ENCODE measurements at regions not wholly inside any gene's neighbourhood (a gene's known extent, or its start where the extent isn't known, plus 50 kb on each side); places are given as distances from the start of the nearest gene placed in this dataset.

DNA sequence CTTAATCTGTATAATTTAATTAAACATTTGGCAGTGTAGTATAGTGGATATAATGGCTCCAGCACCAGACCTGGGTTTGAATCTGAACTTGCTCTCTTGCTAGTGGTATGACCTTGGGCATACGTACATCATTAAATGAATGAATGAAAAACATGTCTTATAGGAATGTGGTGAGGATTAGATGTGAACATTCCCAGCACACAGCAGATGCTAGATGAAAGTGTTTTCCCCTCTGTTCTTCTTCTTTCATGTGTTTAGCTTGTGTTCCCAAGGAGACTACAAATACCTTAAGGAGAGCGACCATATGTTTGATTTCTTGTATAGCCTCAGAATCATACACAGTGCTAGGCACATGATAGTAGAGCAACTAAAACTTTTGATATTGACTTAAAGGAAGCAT is 56.5 kb downstream of the CT47B1 start:
- H3K4me3 ChIP-seq (ENCODE audit: low read depth, low read length, poor library complexity, severe bottlenecking), result no peak overlapping the region
- no peaks in the 10 kb centered on the region for H3K36me3 ChIP-seq (ENCODE audit: insufficient read depth, low read length)
- TF ChIP-seq, protein P1, sequence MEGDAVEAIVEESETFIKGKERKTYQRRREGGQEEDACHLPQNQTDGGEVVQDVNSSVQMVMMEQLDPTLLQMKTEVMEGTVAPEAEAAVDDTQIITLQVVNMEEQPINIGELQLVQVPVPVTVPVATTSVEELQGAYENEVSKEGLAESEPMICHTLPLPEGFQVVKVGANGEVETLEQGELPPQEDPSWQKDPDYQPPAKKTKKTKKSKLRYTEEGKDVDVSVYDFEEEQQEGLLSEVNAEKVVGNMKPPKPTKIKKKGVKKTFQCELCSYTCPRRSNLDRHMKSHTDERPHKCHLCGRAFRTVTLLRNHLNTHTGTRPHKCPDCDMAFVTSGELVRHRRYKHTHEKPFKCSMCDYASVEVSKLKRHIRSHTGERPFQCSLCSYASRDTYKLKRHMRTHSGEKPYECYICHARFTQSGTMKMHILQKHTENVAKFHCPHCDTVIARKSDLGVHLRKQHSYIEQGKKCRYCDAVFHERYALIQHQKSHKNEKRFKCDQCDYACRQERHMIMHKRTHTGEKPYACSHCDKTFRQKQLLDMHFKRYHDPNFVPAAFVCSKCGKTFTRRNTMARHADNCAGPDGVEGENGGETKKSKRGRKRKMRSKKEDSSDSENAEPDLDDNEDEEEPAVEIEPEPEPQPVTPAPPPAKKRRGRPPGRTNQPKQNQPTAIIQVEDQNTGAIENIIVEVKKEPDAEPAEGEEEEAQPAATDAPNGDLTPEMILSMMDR (conservative IDR thresholded peaks at IDR 0.05; ENCODE audit: low read length), result no peak
- no peak for TF ChIP-seq EZH2phosphoT487 (IDR thresholded peaks at IDR 0.05; ENCODE audit: borderline replicate concordance, low read depth, low read length)
- H3K27ac ChIP-seq (ENCODE audit: low read depth, low read length, poor library complexity, severe bottlenecking), result no peak overlapping the region
- H2AFZ ChIP-seq (ENCODE audit: low read length), result no peak overlapping the region
- no peaks in the 10 kb centered on the region for H3K9me3 ChIP-seq (ENCODE audit: low read length)
- DNase-seq (ENCODE audit: low spot score), result no peak
- intact Hi-C loops (cut with micrococcal nuclease; ENCODE audit: unreplicated experiment), result no loop called here
- no peaks in the 10 kb centered on the region for H3K4me1 ChIP-seq (ENCODE audit: insufficient read depth, low read length, poor library complexity, severe bottlenecking)
- no peaks in the 10 kb centered on the region for H3K9me2 ChIP-seq (ENCODE audit: insufficient read depth, low read length)
- no peak overlapping the region for H3K4me2 ChIP-seq (ENCODE audit: low read length)
- no TSS peak for BruUV-seq (replicated peaks)
- no peaks in the 10 kb centered on the region for H4K20me1 ChIP-seq (ENCODE audit: insufficient read depth, low read length)
- no peaks in the 10 kb centered on the region for H3K79me2 ChIP-seq (ENCODE audit: insufficient read depth, low read depth, low read length)
- ChIA-PET CTCF (ENCODE audit: unreplicated experiment) (no interaction called here), POLR2A (no interaction called here)

- POLR2A ChIA-PET, result no interaction called here
- Histone ChIP-seq H3K9me2 (ENCODE audit: insufficient read depth, low read length) (no peaks in the 10 kb centered on the region), H3K9me3 (ENCODE audit: low read length) (no peaks in the 10 kb centered on the region), H4K20me1 (ENCODE audit: insufficient read depth, low read length) (no peaks in the 10 kb centered on the region), H3K4me3 (ENCODE audit: low read depth, low read length, poor library complexity, severe bottlenecking) (no peak overlapping the region), H3K27ac (ENCODE audit: low read depth, low read length, poor library complexity, severe bottlenecking) (no peak overlapping the region), H3K4me1 (ENCODE audit: insufficient read depth, low read length, poor library complexity, severe bottlenecking) (no peaks in the 10 kb centered on the region), H2AFZ (ENCODE audit: low read length) (no peak overlapping the region), H3K79me2 (ENCODE audit: insufficient read depth, low read depth, low read length) (no peaks in the 10 kb centered on the region), H3K36me3 (ENCODE audit: insufficient read depth, low read length) (no peaks in the 10 kb centered on the region), H3K4me2 (ENCODE audit: low read length) (no peak overlapping the region)
- CTCF ChIA-PET (ENCODE audit: unreplicated experiment), result no interaction called here
- intact Hi-C loops (cut with micrococcal nuclease; ENCODE audit: unreplicated experiment), result no loop called here
- BruUV-seq (replicated peaks), result no TSS peak
- no peak for DNase-seq (ENCODE audit: low spot score)
- no peak for TF ChIP-seq EZH2phosphoT487 (IDR thresholded peaks at IDR 0.05; ENCODE audit: borderline replicate concordance, low read depth, low read length)
- TF ChIP-seq, protein P1 (conservative IDR thresholded peaks at IDR 0.05; ENCODE audit: low read length), result no peak
Measured at GRCh38 chrX:120813982-120814381, 61.7 kb downstream of the CT47B1 start.

GRCh38 chrX:120801426-120801825 is 74.2 kb downstream of the CT47B1 start:
- no TSS peak for BruUV-seq (replicated peaks)
- intact Hi-C loops (cut with micrococcal nuclease; ENCODE audit: unreplicated experiment), result no loop called here
- CTCF ChIA-PET (ENCODE audit: unreplicated experiment), result no interaction called here

More at GRCh38 chrX:120801426-120801825, 74.2 kb downstream of the CT47B1 start:
- Histone ChIP-seq H3K9me3 (ENCODE audit: low read length) (no peaks in the 10 kb centered on the region), H3K9me2 (ENCODE audit: insufficient read depth, low read length) (no peaks in the 10 kb centered on the region), H3K36me3 (ENCODE audit: insufficient read depth, low read length) (no peaks in the 10 kb centered on the region), H3K4me2 (ENCODE audit: low read length) (no peak overlapping the region), H3K27ac (ENCODE audit: low read depth, low read length, poor library complexity, severe bottlenecking) (no peak overlapping the region), H4K20me1 (ENCODE audit: insufficient read depth, low read length) (no peaks in the 10 kb centered on the region), H3K4me3 (ENCODE audit: low read depth, low read length, poor library complexity, severe bottlenecking) (no peak overlapping the region), H3K4me1 (ENCODE audit: insufficient read depth, low read length, poor library complexity, severe bottlenecking) (peaks cover 1% of the 10 kb centered on the region), H3K79me2 (ENCODE audit: insufficient read depth, low read depth, low read length) (no peaks in the 10 kb centered on the region), H2AFZ (ENCODE audit: low read length) (no peak overlapping the region)
- no peak for DNase-seq (ENCODE audit: low spot score)
- POLR2A ChIA-PET, result interaction anchor here (0.5 kb wide), 1 partner anchor 705 kb away, joined by 9 read pairs; no protein-coding TSS in a partner anchor
- no peak for TF ChIP-seq EZH2phosphoT487 (IDR thresholded peaks at IDR 0.05; ENCODE audit: borderline replicate concordance, low read depth, low read length)
- TF ChIP-seq, protein P1 (conservative IDR thresholded peaks at IDR 0.05; ENCODE audit: low read length), result no peak

Data from OCI-LY7 (cell line).